ENCODE measurements at regions not wholly inside any gene's neighbourhood (a gene's known extent, or its start where the extent isn't known, plus 50 kb on each side); places are given as distances from the start of the nearest gene placed in this dataset.

DNA sequence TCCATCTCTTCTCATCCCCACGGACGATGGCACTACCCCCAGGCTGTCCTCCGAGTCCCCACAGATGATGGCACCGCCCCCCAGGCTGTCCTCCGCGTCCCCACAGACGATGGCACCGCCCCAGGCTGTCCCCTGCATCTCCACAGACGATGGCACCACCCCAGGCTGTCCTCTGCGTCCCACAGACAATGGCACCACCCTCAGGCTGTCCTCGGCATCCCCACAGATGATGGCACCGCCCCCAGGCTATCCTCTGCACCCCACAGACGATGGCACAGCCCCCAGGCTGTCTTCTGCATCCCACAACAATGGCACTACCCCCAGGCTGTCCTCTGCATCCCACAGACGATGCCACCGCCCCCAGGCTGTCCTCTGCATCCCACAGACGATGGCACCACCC lies 57.4 kb upstream of the PTCH1 start:
- no peak for TF ChIP-seq POLR2A (IDR thresholded peaks at IDR 0.05; ENCODE audit: borderline replicate concordance, extremely low read depth, insufficient read depth, insufficient read length)
- TF ChIP-seq, protein P1, sequence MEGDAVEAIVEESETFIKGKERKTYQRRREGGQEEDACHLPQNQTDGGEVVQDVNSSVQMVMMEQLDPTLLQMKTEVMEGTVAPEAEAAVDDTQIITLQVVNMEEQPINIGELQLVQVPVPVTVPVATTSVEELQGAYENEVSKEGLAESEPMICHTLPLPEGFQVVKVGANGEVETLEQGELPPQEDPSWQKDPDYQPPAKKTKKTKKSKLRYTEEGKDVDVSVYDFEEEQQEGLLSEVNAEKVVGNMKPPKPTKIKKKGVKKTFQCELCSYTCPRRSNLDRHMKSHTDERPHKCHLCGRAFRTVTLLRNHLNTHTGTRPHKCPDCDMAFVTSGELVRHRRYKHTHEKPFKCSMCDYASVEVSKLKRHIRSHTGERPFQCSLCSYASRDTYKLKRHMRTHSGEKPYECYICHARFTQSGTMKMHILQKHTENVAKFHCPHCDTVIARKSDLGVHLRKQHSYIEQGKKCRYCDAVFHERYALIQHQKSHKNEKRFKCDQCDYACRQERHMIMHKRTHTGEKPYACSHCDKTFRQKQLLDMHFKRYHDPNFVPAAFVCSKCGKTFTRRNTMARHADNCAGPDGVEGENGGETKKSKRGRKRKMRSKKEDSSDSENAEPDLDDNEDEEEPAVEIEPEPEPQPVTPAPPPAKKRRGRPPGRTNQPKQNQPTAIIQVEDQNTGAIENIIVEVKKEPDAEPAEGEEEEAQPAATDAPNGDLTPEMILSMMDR (IDR thresholded peaks at IDR 0.05 in 2 of 3, conservative IDR thresholded peaks at IDR 0.05 in 1 of 3; ENCODE audit: borderline replicate concordance in 1 of 3, insufficient read depth in 1 of 3, low read depth in 2 of 3, low read length in 2 of 3) = peak; percentile 14 to 40 (median 32); a peak in 4 of 6 replicates
- TF ChIP-seq, protein P2, sequence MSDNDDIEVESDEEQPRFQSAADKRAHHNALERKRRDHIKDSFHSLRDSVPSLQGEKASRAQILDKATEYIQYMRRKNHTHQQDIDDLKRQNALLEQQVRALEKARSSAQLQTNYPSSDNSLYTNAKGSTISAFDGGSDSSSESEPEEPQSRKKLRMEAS (IDR thresholded peaks at IDR 0.05) = no peak
- TF ChIP-seq POLR2AphosphoS5 (IDR thresholded peaks at IDR 0.05; ENCODE audit: low read depth, low read length) = no peak
- no peak for TF ChIP-seq EZH2 (IDR thresholded peaks at IDR 0.05)
- no peak for TF ChIP-seq CBX3 (IDR thresholded peaks at IDR 0.05; ENCODE audit: low read depth)
- no peak for TF ChIP-seq SRF (IDR thresholded peaks at IDR 0.05; ENCODE audit: low read depth)
- TF ChIP-seq ZNF274 (IDR thresholded peaks at IDR 0.05; ENCODE audit: low read depth, low read length) = no peak
- no peak for TF ChIP-seq SIN3A (IDR thresholded peaks at IDR 0.05; ENCODE audit: low read depth)
